ENCODE measurements at regions not wholly inside any gene's neighbourhood (a gene's known extent, or its start where the extent isn't known, plus 50 kb on each side); places are given as distances from the start of the nearest gene placed in this dataset.

DNA sequence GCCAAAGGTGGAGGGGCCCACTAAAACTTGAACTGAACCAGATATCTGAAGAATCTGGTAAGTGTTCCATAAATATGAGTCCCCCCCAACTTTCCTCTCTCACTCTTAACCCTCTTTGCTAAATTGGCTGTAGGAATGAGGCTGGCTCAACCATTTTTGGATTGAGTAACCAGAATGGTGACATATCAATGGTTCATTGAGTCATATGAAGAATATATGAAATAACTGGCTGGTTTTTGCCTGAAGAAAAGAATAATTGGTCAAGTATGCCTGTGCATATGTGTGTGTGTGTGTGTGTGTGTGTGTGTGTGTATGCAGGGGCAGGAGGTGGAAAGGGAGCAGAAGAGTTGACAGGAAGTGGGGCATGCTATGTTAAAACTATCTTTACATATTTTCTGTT, 472.9 kb upstream of the THBS1 start:
- no peaks in the 10 kb centered on the region for H3K4me1 ChIP-seq (ENCODE audit: control insufficient read depth, low read length)
- no peaks in the 10 kb centered on the region for H3K27me3 ChIP-seq (ENCODE audit: control insufficient read depth, low read length)
- no peaks in the 10 kb centered on the region for H3F3A ChIP-seq (ENCODE audit: control insufficient read depth, insufficient read depth)
- H3K4me3 ChIP-seq (ENCODE audit: low read length): no peak overlapping the region
- no peaks in the 10 kb centered on the region for H3K9me2 ChIP-seq (replicated peaks; ENCODE audit: control insufficient read depth, low read length)
- no peaks in the 10 kb centered on the region for H3K79me2 ChIP-seq (ENCODE audit: control insufficient read depth, low read length)
- H3K27ac ChIP-seq (ENCODE audit: low read depth, low read length): no peak overlapping the region
- no peaks in the 10 kb centered on the region for H3K9me3 ChIP-seq (ENCODE audit: control insufficient read depth, insufficient read depth, low read length)
- no peaks in the 10 kb centered on the region for H4K20me1 ChIP-seq (ENCODE audit: control insufficient read depth, insufficient read depth, low read depth, low read length)
- TF ChIP-seq, protein P1, sequence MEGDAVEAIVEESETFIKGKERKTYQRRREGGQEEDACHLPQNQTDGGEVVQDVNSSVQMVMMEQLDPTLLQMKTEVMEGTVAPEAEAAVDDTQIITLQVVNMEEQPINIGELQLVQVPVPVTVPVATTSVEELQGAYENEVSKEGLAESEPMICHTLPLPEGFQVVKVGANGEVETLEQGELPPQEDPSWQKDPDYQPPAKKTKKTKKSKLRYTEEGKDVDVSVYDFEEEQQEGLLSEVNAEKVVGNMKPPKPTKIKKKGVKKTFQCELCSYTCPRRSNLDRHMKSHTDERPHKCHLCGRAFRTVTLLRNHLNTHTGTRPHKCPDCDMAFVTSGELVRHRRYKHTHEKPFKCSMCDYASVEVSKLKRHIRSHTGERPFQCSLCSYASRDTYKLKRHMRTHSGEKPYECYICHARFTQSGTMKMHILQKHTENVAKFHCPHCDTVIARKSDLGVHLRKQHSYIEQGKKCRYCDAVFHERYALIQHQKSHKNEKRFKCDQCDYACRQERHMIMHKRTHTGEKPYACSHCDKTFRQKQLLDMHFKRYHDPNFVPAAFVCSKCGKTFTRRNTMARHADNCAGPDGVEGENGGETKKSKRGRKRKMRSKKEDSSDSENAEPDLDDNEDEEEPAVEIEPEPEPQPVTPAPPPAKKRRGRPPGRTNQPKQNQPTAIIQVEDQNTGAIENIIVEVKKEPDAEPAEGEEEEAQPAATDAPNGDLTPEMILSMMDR (IDR thresholded peaks at IDR 0.05; ENCODE audit: low read depth, low read length, poor library complexity, severe bottlenecking): no peak
- no peak for TF ChIP-seq EZH2phosphoT487 (IDR thresholded peaks at IDR 0.05; ENCODE audit: borderline replicate concordance, low read length)
- H3K36me3 ChIP-seq (ENCODE audit: control insufficient read depth, low read length): no peaks in the 10 kb centered on the region
- no peak overlapping the region for H3K4me2 ChIP-seq (ENCODE audit: low read length)

DNA sequence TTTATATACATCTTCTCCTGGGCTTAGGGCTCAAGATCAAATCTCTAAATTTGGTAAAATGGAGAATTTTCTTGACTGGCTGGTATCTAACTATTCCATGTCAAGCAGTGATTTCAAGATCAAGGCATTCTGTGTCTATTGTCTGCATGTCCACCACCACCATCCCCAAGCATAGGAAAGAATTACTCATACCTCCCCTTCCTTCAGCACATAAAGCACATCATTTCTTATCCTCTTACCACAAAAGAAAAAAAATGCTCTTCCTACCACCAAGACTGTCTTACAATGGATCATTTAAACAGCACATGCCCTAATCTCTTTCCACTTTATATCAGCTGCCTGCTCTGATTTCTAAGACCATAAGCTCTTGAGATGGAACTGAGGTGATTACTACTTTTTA, 470.5 kb upstream of the THBS1 start:
- no peaks in the 10 kb centered on the region for H3K27me3 ChIP-seq (ENCODE audit: control insufficient read depth, low read length)
- H3K27ac ChIP-seq (ENCODE audit: low read depth, low read length): no peak overlapping the region
- H3K36me3 ChIP-seq (ENCODE audit: control insufficient read depth, low read length): no peaks in the 10 kb centered on the region
- H3K4me3 ChIP-seq (ENCODE audit: low read length): no peak overlapping the region
- H3K9me2 ChIP-seq (replicated peaks; ENCODE audit: control insufficient read depth, low read length): no peaks in the 10 kb centered on the region
- H3K9me3 ChIP-seq (ENCODE audit: control insufficient read depth, insufficient read depth, low read length): no peaks in the 10 kb centered on the region
- no peak overlapping the region for H3K4me2 ChIP-seq (ENCODE audit: low read length)
- H3F3A ChIP-seq (ENCODE audit: control insufficient read depth, insufficient read depth): no peaks in the 10 kb centered on the region
- no peaks in the 10 kb centered on the region for H3K4me1 ChIP-seq (ENCODE audit: control insufficient read depth, low read length)
- no peaks in the 10 kb centered on the region for H4K20me1 ChIP-seq (ENCODE audit: control insufficient read depth, insufficient read depth, low read depth, low read length)
- no peaks in the 10 kb centered on the region for H3K79me2 ChIP-seq (ENCODE audit: control insufficient read depth, low read length)
- TF ChIP-seq EZH2phosphoT487 (IDR thresholded peaks at IDR 0.05; ENCODE audit: borderline replicate concordance, low read length): no peak
- TF ChIP-seq, protein P1 (IDR thresholded peaks at IDR 0.05; ENCODE audit: low read depth, low read length, poor library complexity, severe bottlenecking): no peak

DNA sequence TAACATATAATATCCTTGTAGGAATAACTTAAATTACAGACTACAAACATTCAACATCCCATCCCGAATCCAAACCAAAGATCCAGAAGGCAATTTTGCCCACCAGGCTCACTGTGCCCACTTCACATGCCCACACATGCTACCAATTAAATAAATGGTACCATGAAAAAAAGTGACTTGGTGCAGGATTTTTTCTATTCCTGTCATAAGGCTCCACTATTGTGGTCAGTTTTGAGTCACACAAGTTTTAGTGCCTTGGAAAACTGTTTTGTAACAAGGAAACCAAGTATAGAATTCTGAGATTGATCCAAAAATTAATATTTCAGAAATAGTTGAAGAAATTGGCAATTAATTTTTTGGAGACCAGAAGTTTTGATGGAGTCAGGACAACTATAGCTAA, 470.1 kb upstream of the THBS1 start:
- H4K20me1 ChIP-seq (ENCODE audit: control insufficient read depth, insufficient read depth, low read depth, low read length): no peaks in the 10 kb centered on the region
- TF ChIP-seq EZH2phosphoT487 (IDR thresholded peaks at IDR 0.05; ENCODE audit: borderline replicate concordance, low read length): no peak
- TF ChIP-seq, protein P1 (IDR thresholded peaks at IDR 0.05; ENCODE audit: low read depth, low read length, poor library complexity, severe bottlenecking): no peak
- no peaks in the 10 kb centered on the region for H3K79me2 ChIP-seq (ENCODE audit: control insufficient read depth, low read length)
- no peaks in the 10 kb centered on the region for H3F3A ChIP-seq (ENCODE audit: control insufficient read depth, insufficient read depth)
- no peak overlapping the region for H3K27ac ChIP-seq (ENCODE audit: low read depth, low read length)
- no peak overlapping the region for H3K4me2 ChIP-seq (ENCODE audit: low read length)
- no peaks in the 10 kb centered on the region for H3K9me2 ChIP-seq (replicated peaks; ENCODE audit: control insufficient read depth, low read length)
- no peaks in the 10 kb centered on the region for H3K4me1 ChIP-seq (ENCODE audit: control insufficient read depth, low read length)
- no peaks in the 10 kb centered on the region for H3K27me3 ChIP-seq (ENCODE audit: control insufficient read depth, low read length)
- no peaks in the 10 kb centered on the region for H3K36me3 ChIP-seq (ENCODE audit: control insufficient read depth, low read length)
- no peaks in the 10 kb centered on the region for H3K9me3 ChIP-seq (ENCODE audit: control insufficient read depth, insufficient read depth, low read length)
- H3K4me3 ChIP-seq (ENCODE audit: low read length): no peak overlapping the region

DNA sequence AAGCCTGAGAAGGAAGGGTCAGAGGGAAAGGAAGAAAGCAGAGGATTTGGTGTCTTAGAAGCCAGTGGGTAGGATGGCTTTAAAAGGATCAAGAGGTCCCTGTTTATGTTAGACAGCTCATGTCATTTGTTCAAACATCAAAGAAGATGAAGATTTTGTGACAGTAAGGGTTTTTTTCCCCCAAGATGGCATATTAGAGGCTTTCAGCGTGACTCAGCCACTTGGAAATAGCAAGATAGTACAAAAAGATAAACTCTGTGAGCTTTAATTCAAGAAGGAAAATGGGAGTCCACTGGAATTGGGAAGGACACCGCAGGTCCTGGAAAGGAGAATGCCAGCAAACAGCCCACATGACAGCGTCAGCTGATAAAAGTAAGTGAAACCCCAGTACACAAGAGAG, 467.1 kb upstream of the THBS1 start:
- Histone ChIP-seq H3K27me3 (ENCODE audit: control insufficient read depth, low read length) (no peaks in the 10 kb centered on the region), H3K4me2 (ENCODE audit: low read length) (no peak overlapping the region), H3K9me2 (replicated peaks; ENCODE audit: control insufficient read depth, low read length) (no peaks in the 10 kb centered on the region), H3K27ac (ENCODE audit: low read depth, low read length) (no peak overlapping the region), H4K20me1 (ENCODE audit: control insufficient read depth, insufficient read depth, low read depth, low read length) (no peaks in the 10 kb centered on the region), H3K36me3 (ENCODE audit: control insufficient read depth, low read length) (no peaks in the 10 kb centered on the region), H3F3A (ENCODE audit: control insufficient read depth, insufficient read depth) (no peaks in the 10 kb centered on the region), H3K79me2 (ENCODE audit: control insufficient read depth, low read length) (no peaks in the 10 kb centered on the region), H3K9me3 (ENCODE audit: control insufficient read depth, insufficient read depth, low read length) (no peaks in the 10 kb centered on the region), H3K4me1 (ENCODE audit: control insufficient read depth, low read length) (no peaks in the 10 kb centered on the region), H3K4me3 (ENCODE audit: low read length) (no peak overlapping the region)
- TF ChIP-seq, protein P1 (IDR thresholded peaks at IDR 0.05; ENCODE audit: low read depth, low read length, poor library complexity, severe bottlenecking): no peak
- TF ChIP-seq EZH2phosphoT487 (IDR thresholded peaks at IDR 0.05; ENCODE audit: borderline replicate concordance, low read length): no peak
